Endothelial cell of umbilical vein (primary cell): ENCODE measurements at regions not wholly inside any gene's neighbourhood (a gene's known extent, or its start where the extent isn't known, plus 50 kb on each side); places are given as distances from the start of the nearest gene placed in this dataset.

Experiments
- BruUV-seq: library from RNA; stranded (reverse); fragments of 400-500 nt; replicated peaks from 2 replicates; lab custom pipeline; 2021; lab: Mats Ljungman, UMichigan
- CTCF ChIA-PET: fragments of 300-600, 350-600 bp; sonication (Branson Sonifier 250); formaldehyde crosslinking; loops from one replicate; lab custom pipeline; 2021; ENCODE audit warnings: antibody characterized with exemption, inconsistent platforms; lab: Charles Lee
- POLR2A ChIA-PET: fragments of 300-600, 350-600 bp; sonication (Branson Sonifier 250); formaldehyde crosslinking; loops from one replicate; lab custom pipeline; 2021; ENCODE audit warnings: antibody characterized with exemption, inconsistent platforms; lab: Charles Lee
- DNase-seq: peaks from one replicate; pipeline ENCODE4 v3.0.0-alpha.2; 2011; ENCODE audit warnings: low read depth, low spot score
- FAIRE-seq: peaks from 2 replicates; lab custom pipeline; 2011; peaks lifted over from hg19 to GRCh38; lab: Jason Lieb, UNC
- H2AFZ ChIP-seq: 2 replicates; pipeline ENCODE4 v1.6.0; 2012; ENCODE audit warnings: low read depth, low read length, control low read depth, inconsistent platforms
- H3K27ac ChIP-seq: 2 replicates; pipeline ENCODE4 v1.5.1; 2011; ENCODE audit warnings: low read depth, mild to moderate bottlenecking, control low read depth, low read length, moderate library complexity; ENCODE audit not compliant: insufficient read depth
- H3K27me3 ChIP-seq, 2 experiments: 2 replicates each; pipeline versions ENCODE4 v1.6.0 to v1.6.1; 2011; ENCODE audit warnings: low read length in 2 of 2, mixed read lengths in 1 of 2; ENCODE audit not compliant: control insufficient read depth in 2 of 2, insufficient read depth in 2 of 2
- H3K36me3 ChIP-seq, 2 experiments: 2 replicates in 1 of 2; 3 replicates in 1 of 2; pipeline ENCODE4 v1.5.1; 2011; ENCODE audit warnings: low read length in 2 of 2, mild to moderate bottlenecking in 1 of 2, moderate library complexity in 1 of 2; ENCODE audit not compliant: control insufficient read depth in 2 of 2, insufficient read depth in 2 of 2; ENCODE audit errors: extremely low read depth in 1 of 2
- H3K4me1 ChIP-seq: 3 replicates; pipeline ENCODE4 v1.5.1; 2011; ENCODE audit warnings: mild to moderate bottlenecking, low read length; ENCODE audit not compliant: control insufficient read depth, insufficient read depth; ENCODE audit errors: extremely low read depth
- H3K4me2 ChIP-seq: 2 replicates; pipeline ENCODE4 v1.6.1; 2011; ENCODE audit warnings: low read length, control low read depth, mixed read lengths; ENCODE audit not compliant: insufficient read depth
- H3K4me3 ChIP-seq, 3 experiments: fragments of 200-600 bp in 1 of 3; sonication (generic), shearing (Covaris generic) in 1 of 3; replicated peaks in 1 of 3; 2 replicates each; pipeline ENCODE4 v1.5.1; 2011 to 2016; ENCODE audit warnings: control low read depth in 3 of 3, low read length in 3 of 3, mild to moderate bottlenecking in 2 of 3, inconsistent platforms in 1 of 3, low read depth in 1 of 3, moderate library complexity in 1 of 3; ENCODE audit not compliant: insufficient read depth in 1 of 3
- H3K79me2 ChIP-seq: 2 replicates; pipeline ENCODE4 v1.6.0; 2012; ENCODE audit warnings: low read length, inconsistent platforms; ENCODE audit not compliant: control insufficient read depth, insufficient read depth
- H3K9ac ChIP-seq: replicated peaks from 2 replicates; pipeline ENCODE3; 2011; ENCODE audit warnings: low read length, control low read depth; ENCODE audit not compliant: insufficient read depth; ENCODE audit errors: extremely low read depth
- H3K9me1 ChIP-seq: replicated peaks from 3 replicates; pipeline ENCODE4 v1.6.0; 2011; ENCODE audit warnings: mild to moderate bottlenecking, low read length; ENCODE audit not compliant: control insufficient read depth, insufficient read depth; ENCODE audit errors: extremely low read depth
- H3K9me3 ChIP-seq: replicated peaks from 2 replicates; pipeline ENCODE4 v1.5.1; 2012; ENCODE audit warnings: low read length, inconsistent platforms; ENCODE audit not compliant: control insufficient read depth, insufficient read depth
- H4K20me1 ChIP-seq: replicated peaks from 2 replicates; pipeline ENCODE3; 2011; ENCODE audit warnings: mild to moderate bottlenecking, low read length; ENCODE audit not compliant: control insufficient read depth, insufficient read depth; ENCODE audit errors: extremely low read depth
- EZH2 ChIP-seq: IDR thresholded peaks from 2 replicates; pipeline ENCODE4 v1.6.1; 2012; ENCODE audit warnings: borderline replicate concordance, low read depth, mild to moderate bottlenecking, moderate library complexity, low read length, inconsistent platforms; ENCODE audit not compliant: severe bottlenecking
- FOS ChIP-seq: IDR thresholded peaks from 2 replicates; pipeline ENCODE4 v1.6.1; 2011; ENCODE audit warnings: mild to moderate bottlenecking, low read length, moderate library complexity, borderline replicate concordance; ENCODE audit not compliant: insufficient read depth
- GATA2 ChIP-seq: IDR thresholded peaks from 2 replicates; pipeline ENCODE4 v1.7.0; 2011; ENCODE audit warnings: low read depth, mild to moderate bottlenecking, moderate library complexity, mixed read lengths, low read length; ENCODE audit not compliant: insufficient read length, insufficient read depth
- JUN ChIP-seq: IDR thresholded peaks from 2 replicates; pipeline ENCODE4 v1.6.1; 2011; ENCODE audit warnings: borderline replicate concordance, low read depth; ENCODE audit not compliant: insufficient read length, insufficient read depth
- MAX ChIP-seq: IDR thresholded peaks from 2 replicates; pipeline ENCODE4 v1.6.1; 2011; ENCODE audit not compliant: insufficient read depth, insufficient read length
- MYC ChIP-seq: IDR thresholded peaks from one replicate; pipeline ENCODE4 v1.6.1; 2011; ENCODE audit warnings: mild to moderate bottlenecking, low read depth, low read length
- POLR2A ChIP-seq: IDR thresholded peaks from 2 replicates; pipeline ENCODE4 v1.6.1; 2012; ENCODE audit warnings: low read depth, mild to moderate bottlenecking, control low read depth, low read length
- POLR2AphosphoS5 ChIP-seq: IDR thresholded peaks from 2 replicates; pipeline ENCODE4 v1.6.1; 2012; ENCODE audit warnings: low read depth, mild to moderate bottlenecking, control low read depth, low read length, moderate library complexity; ENCODE audit not compliant: insufficient read depth
- dilution Hi-C: fragments of 300-500 bp; cut with MboI; formaldehyde crosslinking; loops from one replicate; pipeline ENCODE4 v1.15.0; 2019; ENCODE audit warnings: low sequenced_read_pairs; ENCODE audit not compliant: extremely low pct_ligation_motif_present
- intact Hi-C: fragments of 100-400 bp; cut with micrococcal nuclease; formaldehyde crosslinking; loops from one replicate; pipeline ENCODE4 v1.10.0; 2022
- TF ChIP-seq, protein P1 (sequence below), 2 donors: IDR thresholded peaks; 1 replicate in 1 of 2; 2 replicates in 1 of 2; pipeline ENCODE4 v1.5.1; 2011; ENCODE audit warnings: low read length in 2 of 2, mild to moderate bottlenecking in 2 of 2, moderate library complexity in 2 of 2, control low read depth in 1 of 2, inconsistent platforms in 1 of 2, low read depth in 1 of 2; ENCODE audit not compliant: insufficient read depth in 1 of 2; ENCODE audit errors: extremely low read depth in 1 of 2

- BruUV-seq, result no TSS peak
- Histone ChIP-seq H3K4me1 (no peaks in the 10 kb centered on the region), H3K9me1 (no peaks in the 10 kb centered on the region), H3K9me3 (no peaks in the 10 kb centered on the region), H3K27me3 (no peaks in the 10 kb centered on the region), H3K79me2 (no peaks in the 10 kb centered on the region), H3K4me2 (no peak overlapping the region), H3K9ac (no peak overlapping the region), H4K20me1 (no peaks in the 10 kb centered on the region), H2AFZ (no peak overlapping the region), H3K4me3 (no peak overlapping the region), H3K27ac (no peak overlapping the region), H3K36me3 (no peaks in the 10 kb centered on the region)
- POLR2A ChIA-PET, result no interaction called here
- FAIRE-seq (no peak), DNase-seq (no peak)
- intact Hi-C loops (no loop called here), dilution Hi-C loops (no loop called here)
- CTCF ChIA-PET, result no interaction called here
- TF ChIP-seq POLR2AphosphoS5 (no peak), POLR2A (no peak), FOS (no peak)
Observed at GRCh38 chrX:109049903-109050302, 313.5 kb upstream of the IRS4 start.

- no peaks in the 10 kb centered on the region for H3K27me3 ChIP-seq
- no peaks in the 10 kb centered on the region for H3K9me3 ChIP-seq
- no peak overlapping the region for H3K9ac ChIP-seq
- H3K4me1 ChIP-seq, result no peaks in the 10 kb centered on the region
- no peak for TF ChIP-seq POLR2A
- TF ChIP-seq, protein P1, sequence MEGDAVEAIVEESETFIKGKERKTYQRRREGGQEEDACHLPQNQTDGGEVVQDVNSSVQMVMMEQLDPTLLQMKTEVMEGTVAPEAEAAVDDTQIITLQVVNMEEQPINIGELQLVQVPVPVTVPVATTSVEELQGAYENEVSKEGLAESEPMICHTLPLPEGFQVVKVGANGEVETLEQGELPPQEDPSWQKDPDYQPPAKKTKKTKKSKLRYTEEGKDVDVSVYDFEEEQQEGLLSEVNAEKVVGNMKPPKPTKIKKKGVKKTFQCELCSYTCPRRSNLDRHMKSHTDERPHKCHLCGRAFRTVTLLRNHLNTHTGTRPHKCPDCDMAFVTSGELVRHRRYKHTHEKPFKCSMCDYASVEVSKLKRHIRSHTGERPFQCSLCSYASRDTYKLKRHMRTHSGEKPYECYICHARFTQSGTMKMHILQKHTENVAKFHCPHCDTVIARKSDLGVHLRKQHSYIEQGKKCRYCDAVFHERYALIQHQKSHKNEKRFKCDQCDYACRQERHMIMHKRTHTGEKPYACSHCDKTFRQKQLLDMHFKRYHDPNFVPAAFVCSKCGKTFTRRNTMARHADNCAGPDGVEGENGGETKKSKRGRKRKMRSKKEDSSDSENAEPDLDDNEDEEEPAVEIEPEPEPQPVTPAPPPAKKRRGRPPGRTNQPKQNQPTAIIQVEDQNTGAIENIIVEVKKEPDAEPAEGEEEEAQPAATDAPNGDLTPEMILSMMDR (IDR thresholded peaks at IDR 0.05; ENCODE audit: extremely low read depth in 1 of 2, insufficient read depth in 1 of 2, low read depth in 1 of 2, low read length in 2 of 2), result no peak
- TF ChIP-seq GATA2, result no peak
- TF ChIP-seq FOS, result no peak
- no peak for TF ChIP-seq POLR2AphosphoS5
- TF ChIP-seq EZH2, result no peak
- TF ChIP-seq JUN, result no peak
- TF ChIP-seq MYC, result no peak
- TF ChIP-seq MAX, result no peak
- no peaks in the 10 kb centered on the region for H3K9me1 ChIP-seq
- BruUV-seq, result no TSS peak
- CTCF ChIA-PET, result no interaction called here
- no peaks in the 10 kb centered on the region for H3K36me3 ChIP-seq
- FAIRE-seq (no peak), DNase-seq (no peak)
- H3K4me3 ChIP-seq, result no peak overlapping the region
- dilution Hi-C loops (no loop called here), intact Hi-C loops (no loop called here)
- no peaks in the 10 kb centered on the region for H3K79me2 ChIP-seq
- H3K27ac ChIP-seq, result no peak overlapping the region
- H2AFZ ChIP-seq, result no peak overlapping the region
- no peak overlapping the region for H3K4me2 ChIP-seq
- no peaks in the 10 kb centered on the region for H4K20me1 ChIP-seq
- POLR2A ChIA-PET, result no interaction called here
Observed at GRCh38 chrX:109049416-109049815, 313.1 kb upstream of the IRS4 start.
